Stimulated activated naive CD8-positive, alpha-beta T cell treated with anti-CD3 and anti-CD28 coated beads, Interleukin-15, Interleukin-2, amounts not matched to agents 100 U/mL and 50 U/mL, for 24 hours (primary cell): ENCODE measurements at regions not wholly inside any gene's neighbourhood (a gene's known extent, or its start where the extent isn't known, plus 50 kb on each side); places are given as distances from the start of the nearest gene placed in this dataset.
"Not testable (repeated sequence)": the region's sequence is repeated elsewhere in the genome, so short reads cannot be mapped to it uniquely, and the experiment has no call there.

ENCODE experiments used
- ATAC-seq: fragments of 150-1000 bp; cut with Tn5 transposase; one replicate; pipeline ENCODE4 v1.10.0; 2021
- DNase-seq: peaks from one replicate; pipeline ENCODE4 v3.0.0; 2021

DNA sequence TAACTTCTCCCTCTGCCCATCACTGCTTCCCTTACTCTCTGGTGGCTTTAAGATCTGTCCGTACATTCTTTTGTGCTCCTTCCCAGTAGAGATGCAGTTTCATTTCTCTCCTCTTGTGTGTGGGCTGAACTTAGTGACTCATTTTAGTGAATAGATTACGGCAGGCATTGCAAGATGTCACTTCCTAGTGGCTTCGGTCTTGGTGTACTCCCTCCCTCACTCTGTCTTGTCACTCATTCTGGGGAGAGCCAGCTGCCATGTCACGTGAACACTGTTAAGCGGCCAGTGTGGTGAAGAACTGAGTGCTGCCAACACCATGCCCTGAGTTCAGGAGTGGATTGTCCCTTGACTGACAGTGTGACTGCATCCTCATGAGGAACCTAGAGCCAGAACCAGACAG is 115.9 kb downstream of the OTOR start:
- ATAC-seq = no peak
- no peak for DNase-seq

DNA sequence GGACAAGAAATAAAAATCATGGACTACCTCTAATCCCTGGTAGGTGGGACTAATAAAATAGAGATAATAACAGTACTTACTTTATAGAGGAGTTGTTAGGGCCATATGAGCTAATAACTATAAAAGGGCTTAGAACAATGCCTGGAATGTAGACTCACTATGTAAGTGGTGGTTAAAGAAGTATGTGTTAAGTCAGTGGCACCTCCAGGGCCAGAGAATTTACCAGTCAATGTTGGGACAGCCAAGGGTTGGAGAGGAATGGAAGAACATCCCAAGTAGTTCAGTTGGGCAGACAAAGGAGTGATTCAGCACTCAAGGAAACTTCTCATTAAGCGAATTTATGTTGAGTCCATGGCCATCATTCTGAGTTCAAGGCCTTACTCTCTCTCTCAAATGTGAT is 116.8 kb downstream of the OTOR start:
- DNase-seq (no peak), ATAC-seq (no peak)

DNA sequence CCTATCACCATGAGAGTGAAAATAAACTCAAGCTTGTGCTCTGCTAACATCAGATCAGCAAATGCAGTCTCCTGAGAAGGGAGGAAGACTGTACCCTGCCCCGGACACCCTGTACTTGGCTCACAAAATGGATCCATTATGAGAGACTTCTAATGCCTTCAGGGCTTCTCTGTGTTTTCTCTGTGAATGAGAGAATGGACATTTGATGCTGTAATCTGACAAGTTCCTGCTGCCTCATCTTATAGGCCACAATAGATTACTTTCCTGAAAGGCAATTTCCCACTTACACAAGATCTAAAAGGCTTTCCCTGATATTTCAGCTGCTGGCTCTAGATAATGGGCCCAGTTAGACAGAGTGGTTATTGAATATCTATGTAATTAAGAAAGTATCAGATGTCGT is 117.2 kb downstream of the OTOR start:
- no peak for DNase-seq
- no peak for ATAC-seq

DNA sequence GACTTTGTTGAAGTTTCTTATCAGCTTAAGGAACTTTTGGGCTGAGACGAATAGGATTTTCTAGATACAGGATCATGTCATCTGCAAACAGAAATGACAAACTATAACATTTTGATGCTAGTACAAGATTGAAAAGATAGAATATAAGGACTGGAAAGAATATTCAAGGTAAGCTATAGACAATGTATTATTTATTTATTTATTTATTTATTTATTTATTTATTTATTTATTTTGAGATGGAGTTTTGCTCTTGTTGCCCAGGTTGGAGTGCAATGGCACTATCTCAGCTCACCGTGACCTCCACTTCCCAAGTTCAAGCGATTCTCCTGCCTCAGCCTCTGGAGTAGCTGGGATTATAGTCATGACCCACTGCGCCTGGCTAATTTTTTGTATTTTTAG is 125.0 kb downstream of the OTOR start:
- ATAC-seq, DNase-seq: not testable (repeated sequence)

DNA sequence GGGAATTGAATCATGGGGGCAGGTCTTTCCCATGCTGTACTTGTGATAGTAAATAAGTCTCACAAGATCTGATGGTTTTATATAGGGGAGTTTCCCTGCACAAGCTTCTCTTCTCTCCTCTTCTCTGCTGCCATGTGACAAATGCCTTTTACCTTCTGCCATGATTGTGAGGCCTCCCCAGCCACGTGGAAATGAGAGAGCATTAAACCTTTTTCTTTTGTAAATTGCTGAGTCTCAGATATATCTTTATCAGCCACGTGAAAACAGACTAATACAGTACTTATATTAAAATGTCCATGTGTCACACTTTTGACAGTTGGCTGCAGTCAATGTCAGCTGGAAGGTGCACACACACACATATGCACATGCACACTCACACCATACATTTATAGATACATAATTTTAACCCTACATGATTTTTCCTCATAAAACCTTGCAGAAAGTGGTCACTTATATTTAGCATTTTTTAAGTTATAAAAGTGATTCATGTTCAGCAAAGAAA is 128.9 kb downstream of the OTOR start:
- no peak for DNase-seq
- ATAC-seq = no peak

DNA sequence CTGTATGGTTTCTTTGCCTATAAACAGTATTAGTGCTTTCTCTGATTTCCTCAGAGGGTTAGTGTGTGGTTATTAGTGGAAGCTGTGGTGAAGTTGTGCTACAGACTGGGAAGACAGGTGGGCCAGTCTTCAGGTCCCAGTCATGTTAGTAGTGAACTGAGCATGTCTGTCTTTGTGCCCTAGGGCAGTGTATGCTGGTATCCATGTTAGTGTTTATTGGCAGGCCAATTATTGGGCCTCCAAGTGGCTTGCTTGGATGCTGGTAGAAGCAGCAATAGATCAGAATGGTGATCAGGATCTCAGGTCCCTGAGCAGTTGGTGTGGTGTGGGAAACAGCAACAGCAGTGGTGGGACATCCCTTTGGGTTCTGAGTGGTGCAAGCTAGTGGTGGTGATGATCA is 137.6 kb downstream of the OTOR start:
- ATAC-seq (no peak), DNase-seq (no peak)

DNA sequence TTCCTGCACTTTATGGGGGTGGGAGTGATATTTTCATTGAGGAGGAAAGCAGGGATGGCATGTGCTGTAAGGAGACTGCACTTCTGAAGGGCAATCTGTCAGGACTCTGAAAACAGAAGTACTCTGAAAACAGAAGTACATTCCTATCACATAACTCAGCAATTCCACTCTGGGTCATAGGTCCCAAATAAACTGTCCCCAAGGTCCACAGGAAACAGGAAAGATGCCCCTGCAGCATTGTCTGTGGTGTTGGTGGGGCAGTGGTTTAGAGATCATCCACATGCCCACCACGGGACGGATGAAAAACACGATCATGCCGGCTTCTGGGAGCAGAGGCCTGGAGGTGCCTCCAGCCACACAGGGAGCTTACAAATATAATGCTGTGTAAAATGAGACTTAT is 150.3 kb downstream of the OTOR start:
- ATAC-seq (no peak), DNase-seq (no peak)

DNA sequence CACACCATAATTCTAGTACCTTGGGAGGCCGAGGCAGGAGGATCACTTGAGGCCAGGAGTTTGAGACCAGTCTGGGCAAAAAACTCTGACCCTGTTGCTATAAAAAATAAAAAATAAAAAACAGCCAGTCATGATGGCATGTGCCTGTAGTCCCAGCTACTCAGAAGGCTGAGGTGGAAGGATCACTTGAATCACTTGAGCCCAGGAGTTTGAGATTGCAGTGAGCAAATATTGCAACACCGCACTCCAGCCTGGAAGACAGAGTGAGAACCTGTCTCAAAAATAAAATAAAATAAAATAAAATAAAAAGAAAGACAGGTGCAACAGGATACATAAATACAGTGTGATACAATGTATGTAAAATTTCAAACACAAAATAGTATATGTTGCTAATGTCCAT is 154.5 kb downstream of the OTOR start:
- DNase-seq = no peak
- ATAC-seq = no peak

DNA sequence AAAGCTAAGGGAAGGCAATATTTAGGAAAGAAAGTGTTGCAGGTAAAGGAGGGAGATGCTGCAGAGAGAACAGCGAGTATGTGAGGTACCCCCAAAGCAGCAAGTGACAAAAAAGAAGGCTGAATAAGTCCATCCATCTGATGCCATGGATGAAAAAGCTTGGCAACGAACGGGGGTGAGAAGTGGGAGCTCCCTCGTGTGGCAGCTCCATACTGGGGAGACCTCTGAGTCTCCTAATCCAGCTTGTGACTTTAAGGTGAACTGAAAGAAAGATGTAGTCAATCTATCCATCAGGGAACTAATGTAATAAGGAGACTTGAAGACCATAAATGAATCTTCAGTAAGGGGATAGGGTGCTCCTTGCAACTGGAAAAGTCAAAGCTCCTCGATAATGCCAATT is 156.6 kb downstream of the OTOR start:
- ATAC-seq (no peak), DNase-seq (no peak)

DNA sequence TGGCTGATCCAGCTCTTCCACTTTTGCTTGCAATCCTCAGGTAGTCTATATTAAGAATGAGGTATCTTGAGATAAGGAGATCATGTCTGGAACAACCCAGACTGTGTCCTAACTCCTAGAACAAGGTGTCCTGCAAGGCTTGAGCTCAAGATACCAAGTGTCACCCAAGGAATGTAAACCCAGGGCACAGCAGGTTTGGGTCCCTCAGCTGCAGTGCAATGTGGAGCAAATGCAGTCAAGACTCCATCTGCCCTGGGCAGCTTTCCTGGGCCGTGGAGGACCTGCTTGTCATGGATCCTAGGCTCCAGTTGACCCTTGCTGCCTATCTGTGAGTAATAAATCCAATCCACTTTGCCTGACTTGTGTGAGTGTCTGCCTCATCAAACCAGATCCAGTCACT is 166.1 kb downstream of the OTOR start:
- DNase-seq (no peak), ATAC-seq (no peak)

DNA sequence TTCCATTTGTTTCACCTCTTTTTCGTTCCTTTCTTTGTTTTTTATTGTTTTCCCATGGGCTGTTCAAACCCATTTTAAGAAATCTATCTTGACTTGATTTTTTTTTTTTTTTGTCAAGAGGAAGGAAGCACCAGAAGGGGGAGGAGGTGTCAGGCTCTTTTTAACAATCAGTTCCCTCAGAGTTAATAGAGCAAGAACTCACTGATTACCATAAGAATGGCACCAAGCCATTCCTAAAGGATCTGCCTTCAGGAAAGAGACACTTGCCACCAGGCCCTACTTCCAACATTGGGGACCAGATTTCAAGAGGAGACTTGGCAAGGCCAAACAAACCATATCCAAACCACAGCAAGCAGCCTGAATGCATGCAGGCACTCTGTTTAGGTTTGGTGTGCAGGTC is 168.0 kb downstream of the OTOR start:
- ATAC-seq = no peak

DNA sequence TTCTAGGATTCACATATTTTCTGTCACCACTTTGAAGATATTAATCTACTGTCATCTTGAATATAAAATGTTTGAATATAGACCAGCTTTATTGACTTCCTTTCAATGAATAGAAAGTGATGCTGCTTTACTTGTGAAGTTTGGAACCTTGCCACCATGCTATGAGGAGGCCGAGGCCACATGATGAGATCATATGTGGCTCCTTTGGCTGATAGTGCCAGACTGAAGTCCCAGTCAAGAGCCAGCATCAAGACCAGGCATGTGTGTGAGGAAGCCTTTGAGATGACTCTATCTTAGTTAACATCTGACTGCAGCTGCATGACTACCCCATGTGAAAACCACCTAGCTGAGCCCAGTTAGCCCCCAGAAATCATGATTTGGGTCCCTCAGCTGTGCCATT is 169.5 kb downstream of the OTOR start:
- ATAC-seq = no peak
- no peak for DNase-seq

More for the DNA sequence above, 168.0 kb downstream of the OTOR start:
- no peak for DNase-seq

DNA sequence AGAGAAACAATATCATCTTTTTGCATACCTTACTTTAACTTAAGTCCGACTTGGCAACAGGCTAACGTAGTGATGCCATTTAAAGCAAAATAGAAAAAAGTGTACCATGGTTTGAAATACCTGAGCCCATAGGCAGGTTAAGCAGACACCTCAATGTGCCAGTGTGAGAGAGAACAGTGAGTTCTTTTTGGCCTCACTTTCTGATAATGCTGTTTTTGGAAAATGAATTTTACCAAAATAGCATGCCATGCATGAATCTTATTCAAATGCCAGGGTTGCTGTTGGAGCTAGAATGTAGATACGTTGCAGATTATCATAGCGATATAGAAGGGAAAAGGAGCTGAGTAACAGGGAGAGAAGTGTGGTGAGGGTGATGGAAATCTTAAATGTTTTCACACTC is 170.2 kb downstream of the OTOR start:
- ATAC-seq = no peak
- no peak for DNase-seq

DNA sequence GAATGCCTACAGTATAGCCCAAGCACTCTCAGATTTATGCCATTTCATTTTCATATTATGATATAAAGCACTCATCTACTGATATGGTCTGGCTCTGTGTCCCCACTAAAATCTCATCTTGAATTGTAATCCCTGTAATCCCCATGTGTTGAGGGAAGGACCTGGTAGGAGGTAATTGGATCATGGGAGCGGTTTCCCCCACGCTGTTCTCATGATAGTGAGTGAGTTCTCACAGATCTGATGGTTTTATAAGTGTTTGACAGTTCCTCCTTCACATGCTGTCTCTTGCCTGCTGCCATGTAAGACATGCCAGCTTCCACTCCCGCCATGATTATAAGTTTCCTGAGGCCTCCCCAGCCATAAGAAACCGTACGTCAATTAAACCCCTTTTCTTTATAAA is 171.7 kb downstream of the OTOR start:
- DNase-seq (no peak), ATAC-seq (no peak)

DNA sequence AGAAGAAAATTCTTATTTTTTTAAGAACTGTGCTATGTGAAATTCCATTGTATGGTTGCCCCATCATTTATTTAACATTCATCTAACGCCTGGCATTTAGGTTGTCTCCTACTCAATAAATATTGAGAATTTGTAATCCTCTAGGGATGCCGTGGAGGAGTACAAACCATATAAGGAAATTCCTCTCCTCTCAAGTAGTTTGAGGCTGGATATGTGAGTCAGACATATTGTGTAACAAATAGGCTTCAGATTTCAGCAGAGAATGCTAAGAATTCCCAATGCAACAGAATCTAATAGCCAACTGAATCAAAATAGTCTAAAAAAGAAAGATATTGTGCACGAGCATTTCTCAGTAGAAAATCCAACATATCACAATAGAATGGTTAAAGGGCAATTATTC is 174.7 kb downstream of the OTOR start:
- ATAC-seq = no peak

DNA sequence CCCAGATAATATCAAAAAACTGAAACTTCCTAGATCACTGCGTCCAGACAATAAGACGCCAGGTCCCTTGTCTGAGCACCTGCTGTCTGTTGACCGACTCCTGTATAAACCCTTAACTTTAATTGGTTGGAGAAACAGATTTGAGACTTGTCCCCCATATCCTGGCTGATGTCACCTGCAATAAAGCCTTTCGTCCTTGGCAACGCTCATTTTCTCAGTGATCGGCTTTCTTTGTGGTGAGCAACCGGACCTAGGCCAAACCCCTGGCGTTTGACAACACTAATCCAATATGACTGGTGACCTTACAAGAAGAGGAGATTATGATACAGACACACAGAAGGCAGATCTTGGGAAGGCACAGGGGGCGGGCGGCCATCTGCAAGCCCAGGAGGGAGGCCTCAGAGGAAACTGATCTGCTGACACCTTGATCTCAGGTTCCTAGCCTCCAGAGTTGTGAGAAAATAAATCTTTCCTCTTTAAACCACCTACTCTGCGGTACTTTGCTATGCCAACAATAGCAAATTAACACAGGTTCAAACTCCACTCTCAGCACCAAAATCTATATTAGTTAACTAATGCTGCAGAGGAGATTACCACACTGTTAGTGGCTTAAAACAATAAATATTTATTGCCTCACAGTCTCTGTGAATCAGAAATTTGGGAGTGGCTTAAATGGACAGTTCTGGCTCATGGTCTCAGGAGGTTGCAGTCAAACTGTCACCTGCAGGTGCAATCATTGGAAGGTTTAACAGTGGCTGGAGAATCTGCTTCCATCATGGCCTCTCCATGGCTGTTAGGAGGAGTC is 178.7 kb downstream of the OTOR start:
- ATAC-seq = no peak
- DNase-seq = no peak

More for the DNA sequence above, 174.7 kb downstream of the OTOR start:
- DNase-seq = no peak

DNA sequence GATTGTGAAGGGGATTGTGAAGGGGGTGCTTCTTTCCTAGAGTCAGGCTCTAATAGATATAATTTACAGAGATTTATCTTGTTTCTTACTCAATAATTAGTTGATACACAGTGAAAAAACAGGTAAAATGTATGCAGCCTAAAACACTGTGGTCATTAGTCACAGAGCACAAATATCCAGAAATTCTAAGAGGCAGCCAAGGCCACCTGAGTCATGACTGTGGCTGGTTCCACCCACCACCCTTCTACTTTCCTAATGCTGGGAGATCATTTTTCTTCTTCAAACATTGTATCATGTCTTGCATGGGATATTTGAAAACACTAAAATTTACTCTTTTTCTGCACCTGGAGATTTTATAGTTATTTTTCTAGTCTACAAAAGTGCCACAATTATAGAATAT is 181.6 kb downstream of the OTOR start:
- DNase-seq (no peak), ATAC-seq (no peak)

DNA sequence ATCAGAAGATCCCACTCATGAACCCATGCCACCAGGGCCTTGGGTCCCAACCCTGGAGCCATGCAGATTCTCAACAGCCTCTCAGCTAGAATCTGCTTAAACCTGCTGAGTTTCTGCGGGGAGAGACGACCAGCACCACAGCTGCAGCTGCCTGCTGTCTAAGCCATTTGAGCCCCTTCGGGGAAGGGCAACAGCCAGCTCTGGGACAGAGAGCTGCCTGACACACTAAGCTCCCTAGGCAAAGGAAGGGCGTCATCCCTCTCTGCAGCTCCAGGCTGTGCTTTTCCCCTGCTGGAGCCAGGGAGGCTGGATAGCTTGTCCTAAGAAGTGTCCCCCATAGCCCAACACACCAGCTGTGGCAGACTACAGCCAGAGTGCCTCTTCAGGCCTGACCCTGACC is 182.5 kb downstream of the OTOR start:
- no peak for ATAC-seq
- DNase-seq = no peak

DNA sequence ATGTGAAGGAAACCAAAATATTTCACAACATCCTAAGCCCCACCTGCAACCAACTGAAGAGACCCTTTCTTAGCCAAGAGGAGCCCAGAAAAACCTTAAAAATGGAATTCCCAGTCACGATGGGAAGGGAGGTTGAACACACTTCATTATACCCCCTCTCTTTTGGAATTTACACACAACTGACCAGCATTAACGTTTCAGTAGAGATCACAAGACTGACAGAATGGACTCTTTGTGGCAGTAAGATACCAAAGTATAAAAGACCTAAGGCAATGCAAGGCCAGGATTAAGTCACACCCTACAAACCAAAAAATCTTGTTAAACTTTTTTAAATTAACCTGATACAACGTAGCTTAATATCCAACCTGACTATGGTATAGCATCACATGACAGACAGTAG is 190.9 kb downstream of the OTOR start:
- ATAC-seq (no peak), DNase-seq (no peak)

DNA sequence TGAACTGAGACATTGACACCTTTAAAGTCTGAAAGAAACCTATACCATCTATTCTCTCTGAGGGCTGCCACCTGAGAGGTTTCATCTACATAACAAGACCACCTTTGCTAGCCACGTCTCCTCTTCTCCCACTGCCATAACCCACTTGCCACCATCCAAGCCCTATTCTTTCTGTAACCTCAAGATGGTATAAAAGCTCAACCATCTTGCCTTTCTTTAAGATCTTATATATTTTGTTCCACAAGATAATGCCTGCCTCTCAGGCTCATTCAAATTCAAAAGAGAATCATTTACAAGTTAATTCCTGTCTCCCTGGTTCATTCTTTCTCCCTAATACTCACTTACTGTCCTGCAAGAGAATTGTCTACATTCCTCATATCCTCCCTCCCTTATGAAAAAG is 192.5 kb downstream of the OTOR start:
- no peak for DNase-seq
- ATAC-seq = no peak

DNA sequence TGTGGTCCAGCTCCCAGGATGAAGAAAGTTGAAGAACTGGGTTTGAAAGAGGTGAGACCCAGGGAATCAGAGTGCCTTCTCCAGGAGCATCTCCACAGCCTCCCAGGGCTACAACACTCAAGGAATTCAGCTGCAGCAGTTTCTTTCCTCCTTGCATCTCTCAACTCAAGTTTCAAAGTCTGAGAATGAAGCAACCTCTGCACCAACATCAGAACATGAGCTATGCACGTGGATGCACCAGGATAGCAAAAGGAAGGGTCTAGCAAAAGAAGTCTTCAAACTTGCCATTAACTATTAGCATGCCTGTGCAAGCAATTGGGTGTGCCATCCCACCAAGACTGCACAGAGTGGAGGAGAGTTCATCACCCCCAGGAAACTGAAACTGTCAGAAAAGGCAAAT is 193.9 kb downstream of the OTOR start:
- no peak for ATAC-seq
- DNase-seq = no peak

DNA sequence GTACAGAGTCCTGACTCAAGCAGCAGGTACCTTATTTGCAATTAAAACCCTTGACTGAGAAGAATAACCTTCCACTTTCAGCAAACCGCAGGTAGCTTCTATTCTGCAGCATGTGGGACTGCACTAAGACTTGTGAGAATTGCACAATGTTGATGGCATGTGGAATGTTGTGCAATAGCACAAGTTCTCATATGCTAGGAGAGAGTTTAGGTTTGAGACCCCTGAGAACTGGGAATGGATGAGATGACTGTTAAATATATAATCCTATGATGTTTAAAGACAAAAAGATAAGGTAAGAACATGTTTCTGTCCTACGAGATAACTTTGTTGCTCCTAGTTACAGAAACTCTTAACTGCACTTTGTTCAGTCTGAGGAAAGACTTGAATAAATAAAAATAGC is 194.6 kb downstream of the OTOR start:
- ATAC-seq = no peak
- no peak for DNase-seq

DNA sequence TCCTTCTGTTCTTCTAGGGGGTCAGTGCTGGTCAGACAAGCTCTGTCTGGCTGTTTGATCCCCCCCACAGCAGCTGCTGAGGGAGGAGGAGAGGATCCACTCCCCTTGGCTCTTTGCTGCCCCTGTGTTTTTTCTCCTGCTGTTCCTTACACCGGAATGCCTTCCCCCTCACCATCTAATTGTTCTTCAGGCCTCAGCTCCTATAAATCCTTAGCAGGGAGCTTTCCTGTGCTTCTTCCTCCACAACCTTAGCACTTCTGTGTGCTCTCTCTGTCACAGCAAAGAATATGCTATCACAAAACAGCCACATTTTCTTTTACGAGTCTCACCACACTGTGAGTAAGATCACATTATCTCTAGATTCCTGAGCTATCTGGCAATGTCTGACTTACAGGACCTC is 196.6 kb downstream of the OTOR start:
- no peak for ATAC-seq

DNA sequence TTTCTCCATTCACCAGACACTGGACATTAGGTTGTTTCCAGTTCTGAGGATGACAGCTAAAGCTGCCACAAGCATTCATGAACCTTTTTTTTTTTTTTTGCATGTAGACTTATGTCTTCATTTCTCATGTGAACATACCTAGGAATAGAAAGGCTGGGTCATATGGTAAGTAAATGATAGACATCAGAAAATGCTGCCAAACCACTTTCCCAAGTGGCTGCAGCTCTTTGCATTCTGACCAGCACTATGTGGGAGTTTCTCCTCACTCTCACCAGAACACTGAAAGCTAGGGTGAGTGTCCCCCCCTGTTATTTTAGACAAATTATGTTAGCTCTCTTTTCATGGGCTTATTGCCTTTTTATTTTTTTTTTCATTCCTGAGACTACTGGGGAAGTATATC is 197.5 kb downstream of the OTOR start:
- no peak for ATAC-seq
- no peak for DNase-seq

More for the DNA sequence above, 196.6 kb downstream of the OTOR start:
- DNase-seq = no peak
